ENCODE measurements at regions not wholly inside any gene's neighbourhood (a gene's known extent, or its start where the extent isn't known, plus 50 kb on each side); places are given as distances from the start of the nearest gene placed in this dataset.

- Histone ChIP-seq H3K27me3 (no peaks in the 10 kb centered on the region), H3K27ac (no peak overlapping the region), H3K36me3 (no peaks in the 10 kb centered on the region), H3K4me3 (no peak overlapping the region), H3K9me3 (no peaks in the 10 kb centered on the region), H3K4me1 (no peaks in the 10 kb centered on the region)
- no peak for ATAC-seq
- no peak for DNase-seq
- TF ChIP-seq CTCF (IDR thresholded peaks at IDR 0.05): no peak
- intact Hi-C loops (cut with DNase I): no loop called here
Measured at GRCh38 chr16:86134802-86135461, 236.0 kb downstream of the IRF8 start.

- H3K36me3 ChIP-seq: no peaks in the 10 kb centered on the region
- no peak overlapping the region for H3K4me3 ChIP-seq
- H3K4me1 ChIP-seq: no peaks in the 10 kb centered on the region
- ATAC-seq: no peak
- no peak for DNase-seq
- no peak overlapping the region for H3K27ac ChIP-seq
- no peaks in the 10 kb centered on the region for H3K9me3 ChIP-seq
- no peaks in the 10 kb centered on the region for H3K27me3 ChIP-seq
- intact Hi-C loops (cut with DNase I): no loop called here
- TF ChIP-seq CTCF (IDR thresholded peaks at IDR 0.05): no peak
Measured at GRCh38 chr16:86137359-86137758, 238.4 kb downstream of the IRF8 start.

GRCh38 chr16:86138121-86139085, 239.4 kb downstream of the IRF8 start:
- no peak for ATAC-seq
- DNase-seq: no peak
- intact Hi-C loops (cut with DNase I): no loop called here

GRCh38 chr16:86142801-86143236, 243.9 kb downstream of the IRF8 start:
- TF ChIP-seq CTCF (IDR thresholded peaks at IDR 0.05): no peak
- Histone ChIP-seq H3K36me3 (no peaks in the 10 kb centered on the region), H3K27me3 (no peaks in the 10 kb centered on the region), H3K4me1 (no peaks in the 10 kb centered on the region), H3K27ac (no peak overlapping the region), H3K9me3 (no peaks in the 10 kb centered on the region), H3K4me3 (no peak overlapping the region)
- DNase-seq (no peak), ATAC-seq (no peak)
- intact Hi-C loops (cut with DNase I): no loop called here

More at GRCh38 chr16:86138121-86139085, 239.4 kb downstream of the IRF8 start:
- Histone ChIP-seq H3K27ac (no peak overlapping the region), H3K36me3 (no peaks in the 10 kb centered on the region), H3K27me3 (no peaks in the 10 kb centered on the region), H3K4me1 (no peaks in the 10 kb centered on the region), H3K9me3 (no peaks in the 10 kb centered on the region), H3K4me3 (no peak overlapping the region)
- no peak for TF ChIP-seq CTCF (IDR thresholded peaks at IDR 0.05)

GRCh38 chr16:86143666-86144065, 244.7 kb downstream of the IRF8 start:
- no peak for TF ChIP-seq CTCF (IDR thresholded peaks at IDR 0.05)
- DNase-seq (no peak), ATAC-seq (no peak)
- Histone ChIP-seq H3K27me3 (no peaks in the 10 kb centered on the region), H3K4me3 (no peak overlapping the region), H3K9me3 (no peaks in the 10 kb centered on the region), H3K4me1 (no peaks in the 10 kb centered on the region), H3K36me3 (no peaks in the 10 kb centered on the region), H3K27ac (no peak overlapping the region)
- intact Hi-C loops (cut with DNase I): no loop called here
